AG20443 (cell line): ENCODE measurements at regions not wholly inside any gene's neighbourhood (a gene's known extent, or its start where the extent isn't known, plus 50 kb on each side); places are given as distances from the start of the nearest gene placed in this dataset.

ENCODE experiments used
- DNase-seq: peaks from one replicate; pipeline ENCODE4 v3.0.0; 2012; ENCODE audit warnings: low spot score, mixed read lengths

GRCh38 chr20:7710440-7710839, 229.8 kb downstream of the HAO1 start:
- no peak for DNase-seq

DNA sequence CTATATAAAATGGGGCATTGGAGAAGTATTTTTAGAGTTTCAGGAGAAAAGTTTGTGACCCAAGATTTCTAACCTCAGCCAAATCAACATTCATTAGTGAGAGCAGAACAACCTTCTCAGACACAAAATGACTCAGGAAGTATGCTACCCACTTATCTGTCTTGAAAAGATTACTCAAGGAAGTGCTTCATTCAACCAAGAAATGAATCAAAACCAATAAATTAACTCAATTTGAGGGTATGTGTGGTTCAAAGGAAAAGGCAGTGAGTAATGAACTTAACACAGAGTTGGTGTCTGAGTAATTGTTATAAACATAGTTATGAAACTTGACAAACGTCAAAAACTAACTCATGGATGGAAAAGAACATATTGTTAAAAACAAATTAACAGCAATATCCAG, 227.6 kb downstream of the HAO1 start:
- DNase-seq = no peak

- DNase-seq = no peak
Measured at GRCh38 chr20:7714549-7714948, 225.7 kb downstream of the HAO1 start.

GRCh38 chr20:7716286-7716972, 223.8 kb downstream of the HAO1 start:
- DNase-seq = no peak

DNA sequence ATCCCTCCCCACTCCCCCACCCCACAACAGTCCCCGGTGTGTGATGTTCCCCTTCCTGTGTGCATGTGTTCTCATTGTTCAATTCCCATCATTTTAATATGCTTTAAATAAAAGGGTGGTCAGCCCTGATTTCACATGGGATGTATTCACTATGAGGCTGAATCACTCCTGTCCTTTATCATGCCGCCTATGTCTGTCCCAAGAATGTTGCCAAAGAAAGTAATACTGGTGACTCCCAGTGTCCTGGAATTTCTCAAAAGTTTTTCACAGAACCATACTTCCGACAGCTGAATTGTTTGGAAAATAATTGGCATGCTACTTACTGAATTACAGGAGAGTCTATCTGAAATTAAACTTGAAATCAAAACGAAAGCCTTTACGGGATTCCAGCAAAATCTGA, 217.7 kb downstream of the HAO1 start:
- DNase-seq = no peak

DNA sequence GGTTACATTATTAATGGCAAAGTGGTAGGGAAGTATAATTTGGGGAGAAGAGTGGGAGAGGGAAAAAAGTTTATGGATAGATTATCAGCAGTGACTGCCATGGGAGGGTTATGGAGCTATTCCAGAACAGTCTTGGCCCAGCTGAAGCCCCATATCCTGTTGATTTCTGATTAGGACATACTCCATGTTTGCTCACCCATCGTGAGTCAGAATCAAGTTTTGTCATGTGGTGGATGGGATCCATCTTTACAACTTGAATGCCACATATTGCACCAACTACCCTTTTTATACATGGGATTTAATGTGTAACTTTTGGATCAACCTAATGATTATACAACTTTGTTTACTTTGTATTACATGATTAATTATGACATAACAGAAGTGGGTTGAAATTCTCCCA, 217.0 kb downstream of the HAO1 start:
- peak; percentile 9 for DNase-seq

DNA sequence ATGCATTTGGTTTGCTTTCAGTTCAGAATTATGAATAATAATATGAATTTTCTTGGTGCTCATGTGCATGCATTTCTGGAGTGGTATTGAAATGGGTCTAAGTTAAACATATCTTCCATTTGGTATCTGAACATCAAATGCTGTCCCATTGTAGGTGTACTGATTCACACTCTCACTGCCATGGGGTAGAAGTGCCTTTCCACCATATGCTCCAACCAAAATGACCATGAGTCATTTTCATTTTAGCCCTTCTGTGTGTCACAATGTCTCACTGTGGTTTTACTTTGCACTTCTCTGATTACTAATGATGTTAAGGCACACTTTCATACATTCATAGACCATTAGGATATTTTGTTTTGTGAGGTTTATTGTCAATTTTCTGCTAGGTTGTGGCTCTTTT, 211.9 kb downstream of the HAO1 start:
- DNase-seq = peak; percentile 9

GRCh38 chr20:7734216-7734615, 206.0 kb downstream of the HAO1 start:
- no peak for DNase-seq

DNA sequence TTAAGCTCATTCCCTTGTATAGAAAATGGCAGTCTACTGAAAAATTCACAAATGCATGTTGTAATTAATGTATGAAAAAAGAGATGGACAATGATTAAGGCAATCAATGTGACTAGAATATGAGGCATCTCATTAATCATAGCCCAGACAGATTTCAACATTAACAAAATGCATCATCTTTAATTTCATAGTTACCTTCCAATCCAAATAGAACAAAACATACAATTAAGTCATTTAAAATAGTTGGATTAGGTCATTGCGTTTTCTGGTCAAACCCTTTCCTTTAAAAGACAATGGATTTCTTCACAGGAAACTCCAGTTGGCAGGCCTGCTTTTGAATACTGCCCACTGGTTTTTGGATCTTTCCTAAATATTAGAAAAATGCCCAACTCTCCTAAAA, 203.9 kb downstream of the HAO1 start:
- DNase-seq = no peak

DNA sequence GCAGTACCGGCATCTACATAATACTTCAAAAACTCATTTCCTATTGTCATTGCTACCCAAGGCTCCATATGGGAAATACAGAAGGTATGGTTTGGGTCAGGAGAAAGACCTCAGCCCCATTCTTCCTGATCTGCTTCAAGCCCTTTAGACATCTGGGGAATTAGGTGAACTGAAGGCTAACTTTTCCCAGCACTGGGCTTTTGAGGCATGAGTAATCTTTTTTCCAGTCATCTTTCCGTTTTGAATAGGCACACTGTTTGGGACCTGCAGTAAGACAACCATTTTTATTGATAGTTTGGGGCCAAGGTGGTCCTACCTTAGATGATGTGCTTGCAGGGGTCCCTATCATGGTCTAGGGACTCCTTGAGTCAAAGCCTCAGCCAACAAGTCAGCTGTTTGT, 198.4 kb downstream of the HAO1 start:
- DNase-seq = no peak

- no peak for DNase-seq
Measured at GRCh38 chr20:7742479-7742878, 197.8 kb downstream of the HAO1 start.

DNA sequence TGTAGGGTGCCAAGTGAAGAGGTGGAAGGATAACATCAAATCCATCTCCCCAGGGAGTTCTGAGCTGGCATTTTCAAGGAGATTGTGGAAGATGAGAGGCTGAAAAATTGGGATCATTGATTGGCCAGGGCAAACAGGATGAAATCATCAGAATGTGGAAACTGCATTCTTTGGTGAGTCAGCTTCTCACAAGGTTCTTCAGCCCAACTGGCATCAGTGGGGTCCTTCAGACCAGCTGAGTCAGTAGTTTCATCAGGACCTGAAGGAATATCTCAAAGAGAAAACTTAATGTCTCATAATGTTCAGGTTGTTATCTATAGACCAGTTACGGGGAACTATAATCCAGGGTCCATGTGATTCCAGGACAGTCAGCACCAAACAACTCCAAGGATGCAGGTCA, 195.8 kb downstream of the HAO1 start:
- DNase-seq = peak; percentile 54

- DNase-seq = no peak
Measured at GRCh38 chr20:7748624-7749023, 191.6 kb downstream of the HAO1 start.

DNA sequence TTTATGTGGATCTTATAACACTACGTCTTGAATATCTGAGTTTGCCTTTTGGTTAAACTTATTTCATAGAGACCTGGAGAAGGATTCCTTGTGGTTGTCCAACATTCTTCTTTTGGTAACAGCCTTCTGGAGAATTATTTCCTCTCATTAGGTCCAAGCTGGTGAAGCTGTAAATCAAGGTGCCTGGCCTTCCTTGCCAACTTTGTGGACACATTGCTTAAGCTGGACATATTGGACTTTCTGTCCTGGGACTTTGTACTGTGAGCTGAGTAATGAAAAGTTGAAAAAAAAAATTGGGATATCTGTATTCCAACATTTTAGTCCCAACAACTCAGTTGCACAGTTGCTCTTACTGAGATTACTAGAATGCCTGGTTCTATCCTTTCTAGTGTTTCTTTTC, 186.2 kb downstream of the HAO1 start:
- DNase-seq = no peak

DNA sequence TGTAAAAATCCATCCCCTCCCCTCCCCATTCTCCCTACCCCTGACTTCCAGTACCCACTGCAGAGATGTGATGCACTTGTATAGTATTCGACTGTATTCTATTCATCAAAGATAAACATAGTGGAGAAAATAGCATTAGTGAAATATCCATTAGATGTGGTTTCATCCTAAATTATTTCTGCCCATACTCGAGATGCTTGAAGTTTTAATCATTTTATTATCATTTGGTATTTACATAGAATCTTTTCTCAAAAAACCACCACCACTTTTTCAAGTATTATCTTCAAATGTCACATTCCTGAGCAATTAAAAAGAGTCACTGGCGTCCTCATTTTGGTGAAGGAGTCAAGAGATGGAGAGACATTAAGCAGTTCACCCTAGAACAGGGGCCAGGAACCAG, 181.9 kb downstream of the HAO1 start:
- no peak for DNase-seq

DNA sequence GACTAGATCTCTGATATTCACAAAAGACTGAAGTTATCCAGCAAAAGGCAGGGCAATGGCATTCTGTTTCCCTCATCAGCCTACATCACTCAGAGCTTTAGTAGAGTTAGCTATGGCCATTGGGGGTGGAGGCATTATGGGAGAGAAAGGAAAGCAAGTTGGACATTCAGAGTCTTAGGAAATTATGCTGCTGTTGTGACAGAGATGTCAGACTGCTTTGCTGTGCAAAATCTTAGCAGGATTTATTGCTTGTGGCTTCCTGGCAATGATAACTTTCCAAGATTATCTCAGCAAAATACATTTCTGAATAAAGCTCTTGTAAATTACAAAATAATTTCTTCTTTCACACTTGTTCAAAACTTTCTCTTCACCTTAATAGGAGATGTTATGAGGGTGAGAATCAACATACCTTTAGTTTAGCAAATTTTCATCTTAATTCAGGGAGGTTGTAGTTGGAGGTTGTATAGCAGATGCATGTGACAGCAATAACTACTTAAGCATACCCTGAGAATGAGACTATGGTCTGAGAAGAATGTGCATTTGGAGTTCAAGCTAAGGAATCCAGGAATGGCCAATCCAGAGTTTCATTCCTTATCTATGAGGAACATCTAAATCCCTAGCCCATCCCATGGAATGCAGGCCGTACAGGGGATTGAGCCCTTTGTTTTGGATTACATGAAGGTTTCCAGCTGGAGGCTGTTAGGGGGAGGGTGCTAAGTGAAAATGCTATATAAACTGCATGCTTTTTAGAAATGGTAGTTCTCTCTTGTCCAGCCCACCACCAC, 179.8 kb downstream of the HAO1 start:
- DNase-seq = no peak

GRCh38 chr20:7765221-7765620, 175.0 kb downstream of the HAO1 start:
- no peak for DNase-seq

DNA sequence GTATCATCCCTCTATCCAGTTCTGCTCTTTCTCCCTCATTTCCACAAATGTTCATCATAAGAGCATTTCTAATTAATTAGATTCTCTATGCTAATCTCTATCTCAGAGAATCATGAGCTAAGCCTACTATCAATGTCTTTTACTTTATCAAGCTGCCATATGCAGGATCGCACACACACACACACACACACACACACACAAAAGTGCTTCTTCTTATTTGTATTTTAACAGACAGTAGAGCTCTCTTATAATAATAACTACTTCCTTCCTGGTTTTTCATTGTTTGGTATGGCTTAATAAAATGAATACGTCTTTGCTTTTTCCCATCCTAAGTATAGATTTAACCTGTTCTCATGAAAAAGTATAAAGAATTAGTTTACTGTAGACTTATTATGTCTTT, 170.2 kb downstream of the HAO1 start:
- no peak for DNase-seq

- DNase-seq = no peak
Measured at GRCh38 chr20:7770578-7770977, 169.7 kb downstream of the HAO1 start.

DNA sequence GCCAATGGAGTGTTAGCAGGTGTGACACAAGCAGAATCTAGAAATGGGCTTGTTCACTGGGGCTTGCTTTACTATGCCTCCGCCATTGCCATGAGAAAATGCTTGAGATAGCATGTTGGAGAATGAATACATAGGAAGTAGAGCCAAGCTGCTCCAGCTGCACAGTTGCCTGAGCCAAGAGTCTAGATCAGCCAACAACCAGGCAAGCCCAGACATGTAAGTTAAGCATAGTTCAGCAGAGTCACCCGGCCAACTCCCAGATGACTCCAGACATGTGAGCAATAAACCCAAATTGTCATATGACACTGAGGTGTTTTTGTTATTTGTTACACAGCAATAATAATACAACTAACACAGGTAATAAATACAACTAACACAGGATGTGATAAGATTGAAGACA, 167.9 kb downstream of the HAO1 start:
- DNase-seq = peak; percentile 46

GRCh38 chr20:7773511-7773910, 166.7 kb downstream of the HAO1 start:
- DNase-seq = no peak

GRCh38 chr20:7775072-7775471, 165.2 kb downstream of the HAO1 start:
- DNase-seq = peak; percentile 54

- DNase-seq = no peak
Measured at GRCh38 chr20:7776148-7776547, 164.1 kb downstream of the HAO1 start.

DNA sequence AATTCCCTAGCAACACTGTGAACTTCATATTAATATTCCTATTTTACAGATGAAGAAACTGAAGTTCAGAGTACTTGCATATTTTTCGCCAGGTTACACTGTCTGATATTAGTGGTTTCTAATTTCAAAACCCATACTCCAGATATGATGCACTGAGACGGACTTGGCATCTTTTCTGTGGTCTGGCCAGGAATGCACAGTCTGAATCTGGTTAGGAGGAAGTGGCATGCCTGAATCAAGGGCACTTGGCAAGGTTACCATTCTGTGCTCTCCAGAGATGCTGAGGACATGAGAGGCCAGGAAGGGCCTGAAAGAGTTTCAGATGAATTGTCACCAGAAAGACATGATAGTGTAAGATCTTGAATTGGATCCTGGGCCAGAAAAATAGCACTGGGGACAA, 150.1 kb downstream of the HAO1 start:
- DNase-seq = peak; percentile 60
